Parathyroid adenoma (tissue), 2 donors: ENCODE measurements at regions not wholly inside any gene's neighbourhood (a gene's known extent, or its start where the extent isn't known, plus 50 kb on each side); places are given as distances from the start of the nearest gene placed in this dataset.

ENCODE experiments used
- H2AFZ ChIP-seq: fragments of 300-600 bp; sonication (generic); one replicate; pipeline ENCODE4 v1.7.0; 2017; ENCODE audit warnings: antibody characterized with exemption, mild to moderate bottlenecking
- H3K27ac ChIP-seq: fragments of 300-600 bp; sonication (generic); one replicate; pipeline ENCODE4 v1.7.0; 2017
- H3K27me3 ChIP-seq: fragments of 300-600 bp; sonication (generic); one replicate; pipeline ENCODE4 v1.7.0; 2017; ENCODE audit warnings: low read length; ENCODE audit not compliant: control insufficient read depth, insufficient read depth
- H3K36me3 ChIP-seq: fragments of 300-600 bp; sonication (generic); one replicate; pipeline ENCODE4 v1.7.0; 2017; ENCODE audit warnings: low read length; ENCODE audit not compliant: control insufficient read depth, insufficient read depth
- H3K4me1 ChIP-seq: fragments of 300-600 bp; sonication (generic); one replicate; pipeline ENCODE4 v1.7.0; 2017; ENCODE audit warnings: control low read depth
- H3K4me2 ChIP-seq: fragments of 300-600 bp; sonication (generic); one replicate; pipeline ENCODE4 v1.7.0; 2017; ENCODE audit warnings: low read length
- H3K4me3 ChIP-seq: fragments of 300-600 bp; sonication (generic); one replicate; pipeline ENCODE4 v1.7.0; 2017; ENCODE audit warnings: low read depth, low read length
- H3K79me2 ChIP-seq: fragments of 300-600 bp; sonication (generic); one replicate; pipeline ENCODE4 v1.7.0; 2017; ENCODE audit warnings: control low read depth
- H3K9ac ChIP-seq: fragments of 300-600 bp; sonication (generic); one replicate; pipeline ENCODE4 v1.7.0; 2017; ENCODE audit warnings: mild to moderate bottlenecking
- H3K9me3 ChIP-seq: fragments of 300-600 bp; sonication (generic); one replicate; pipeline ENCODE4 v1.7.0; 2017; ENCODE audit warnings: low read length; ENCODE audit not compliant: control insufficient read depth
- CTCF ChIP-seq: fragments of 300-600 bp; sonication (generic); IDR thresholded peaks from one replicate; pipeline ENCODE4 v1.7.0; 2017; ENCODE audit warnings: antibody characterized with exemption, mild to moderate bottlenecking
- donor health status: primary hyperparathyroidism.

GRCh38 chr1:222930070-222930469 lies 115.2 kb downstream of the DISP1 start:
- no peaks in the 10 kb centered on the region for H3K36me3 ChIP-seq
- H2AFZ ChIP-seq, result no peak overlapping the region
- H3K27ac ChIP-seq, result no peak overlapping the region
- no peak overlapping the region for H3K9ac ChIP-seq
- H3K4me1 ChIP-seq, result no peaks in the 10 kb centered on the region
- no peak overlapping the region for H3K4me2 ChIP-seq
- no peak for TF ChIP-seq CTCF
- no peaks in the 10 kb centered on the region for H3K9me3 ChIP-seq
- H3K27me3 ChIP-seq, result no peaks in the 10 kb centered on the region
- H3K79me2 ChIP-seq, result no peaks in the 10 kb centered on the region
- no peak overlapping the region for H3K4me3 ChIP-seq

GRCh38 chr1:222931023-222931422 lies 116.2 kb downstream of the DISP1 start:
- Histone ChIP-seq H3K4me3 (no peak overlapping the region), H3K79me2 (no peaks in the 10 kb centered on the region), H3K9me3 (no peaks in the 10 kb centered on the region), H3K27ac (no peak overlapping the region), H3K4me2 (no peak overlapping the region), H3K36me3 (no peaks in the 10 kb centered on the region), H3K9ac (no peak overlapping the region), H3K4me1 (no peaks in the 10 kb centered on the region), H3K27me3 (no peaks in the 10 kb centered on the region), H2AFZ (no peak overlapping the region)
- no peak for TF ChIP-seq CTCF

- Histone ChIP-seq H3K27me3 (no peaks in the 10 kb centered on the region), H3K4me1 (no peaks in the 10 kb centered on the region), H2AFZ (no peak overlapping the region), H3K4me3 (no peak overlapping the region), H3K9me3 (no peaks in the 10 kb centered on the region), H3K4me2 (no peak overlapping the region), H3K9ac (no peak overlapping the region), H3K36me3 (no peaks in the 10 kb centered on the region), H3K27ac (no peak overlapping the region), H3K79me2 (no peaks in the 10 kb centered on the region)
- TF ChIP-seq CTCF, result no peak
Observed at GRCh38 chr1:222933273-222933672, 118.4 kb downstream of the DISP1 start.

GRCh38 chr1:222935239-222935900 lies 120.5 kb downstream of the DISP1 start:
- no peak overlapping the region for H2AFZ ChIP-seq
- H3K79me2 ChIP-seq, result no peaks in the 10 kb centered on the region
- H3K36me3 ChIP-seq, result no peaks in the 10 kb centered on the region
- no peak for TF ChIP-seq CTCF
- no peak overlapping the region for H3K27ac ChIP-seq
- no peaks in the 10 kb centered on the region for H3K27me3 ChIP-seq
- H3K9me3 ChIP-seq, result no peaks in the 10 kb centered on the region
- no peak overlapping the region for H3K4me3 ChIP-seq
- H3K4me2 ChIP-seq, result no peak overlapping the region
- H3K4me1 ChIP-seq, result peaks cover 2% of the 10 kb centered on the region
- no peak overlapping the region for H3K9ac ChIP-seq

GRCh38 chr1:222936042-222936441 lies 121.2 kb downstream of the DISP1 start:
- no peak overlapping the region for H2AFZ ChIP-seq
- H3K9me3 ChIP-seq, result no peaks in the 10 kb centered on the region
- no peak overlapping the region for H3K4me2 ChIP-seq
- no peak overlapping the region for H3K27ac ChIP-seq
- no peaks in the 10 kb centered on the region for H3K36me3 ChIP-seq
- TF ChIP-seq CTCF, result no peak
- H3K27me3 ChIP-seq, result no peaks in the 10 kb centered on the region
- H3K4me1 ChIP-seq, result peaks cover 3% of the 10 kb centered on the region
- H3K9ac ChIP-seq, result no peak overlapping the region
- no peak overlapping the region for H3K4me3 ChIP-seq
- no peaks in the 10 kb centered on the region for H3K79me2 ChIP-seq
